Transverse colon (tissue), 3 donors: ENCODE measurements at regions not wholly inside any gene's neighbourhood (a gene's known extent, or its start where the extent isn't known, plus 50 kb on each side); places are given as distances from the start of the nearest gene placed in this dataset.

Experiments
- CTCF ChIP-seq, 5 experiments: fragments of 200-600 bp in 3 of 5; fragments of 450-650 bp in 2 of 5; sonication (generic) in 3 of 5; IDR thresholded peaks; 1 replicate in 2 of 5; 2 replicates in 3 of 5; pipeline ENCODE4 v1.5.1; 2016 to 2017; ENCODE audit warnings: antibody characterized with exemption in 5 of 5, inconsistent platforms in 3 of 5, mild to moderate bottlenecking in 2 of 5, moderate library complexity in 1 of 5
- EP300 ChIP-seq: sonication (generic); formaldehyde crosslinking; IDR thresholded peaks from one replicate; pipeline ENCODE4 v1.6.1; 2017; ENCODE audit warnings: antibody characterized with exemption, low read depth
- POLR2A ChIP-seq: fragments of 450-650 bp; IDR thresholded peaks from one replicate; pipeline ENCODE4 v1.6.1; 2016; ENCODE audit warnings: antibody characterized with exemption, mild to moderate bottlenecking, moderate library complexity

GRCh38 chr11:127269911-127270310 is 269.3 kb upstream of the KIRREL3 start:
- no peak for TF ChIP-seq POLR2A
- TF ChIP-seq CTCF (IDR thresholded peaks at IDR 0.05): no peak
- TF ChIP-seq EP300: no peak
